ENCODE measurements at regions not wholly inside any gene's neighbourhood (a gene's known extent, or its start where the extent isn't known, plus 50 kb on each side); places are given as distances from the start of the nearest gene placed in this dataset.

GRCh38 chr20:39670988-39671387, 708.8 kb downstream of the DHX35 start:
- H3K36me3 ChIP-seq = no peaks in the 10 kb centered on the region
- H3K27ac ChIP-seq = no peak overlapping the region
- 60 to 72% methylated on average over 2 of the region's 2 CpGs for WGBS, 2 donors
- ATAC-seq (no peak), DNase-seq (no peak)
- TF ChIP-seq CTCF (IDR thresholded peaks at IDR 0.05) = no peak
- no peaks in the 10 kb centered on the region for H3K9me3 ChIP-seq
- intact Hi-C loops (cut with DNase I) = no loop called here
- H3K27me3 ChIP-seq = peaks cover 0 to 9% (median 0%) of the 10 kb centered on the region in 7 donors
- H3K4me3 ChIP-seq = no peak overlapping the region
- no peaks in the 10 kb centered on the region for H3K4me1 ChIP-seq

- DNase-seq (no peak), ATAC-seq (no peak)
- Histone ChIP-seq H3K36me3 (no peaks in the 10 kb centered on the region), H3K9me3 (no peaks in the 10 kb centered on the region), H3K4me1 (no peaks in the 10 kb centered on the region), H3K27me3 (peaks cover 0 to 20% (median 0%) of the 10 kb centered on the region in 7 donors), H3K27ac (no peak overlapping the region), H3K4me3 (no peak overlapping the region)
- intact Hi-C loops (cut with DNase I) = no loop called here
- TF ChIP-seq CTCF (IDR thresholded peaks at IDR 0.05) = no peak
- 80% methylated on average over 2 of the region's 2 CpGs for WGBS, 2 donors
These were observed 707.5 kb downstream of the DHX35 start for GRCh38 chr20:39669659-39670058.

- Histone ChIP-seq H3K36me3 (no peaks in the 10 kb centered on the region), H3K4me3 (no peak overlapping the region), H3K9me3 (no peaks in the 10 kb centered on the region), H3K4me1 (no peaks in the 10 kb centered on the region), H3K27me3 (peaks cover 0 to 31% (median 0%) of the 10 kb centered on the region in 7 donors), H3K27ac (no peak overlapping the region)
- WGBS, 2 donors = 78% methylated on average over 3 of the region's 3 CpGs
- no peak for TF ChIP-seq CTCF (IDR thresholded peaks at IDR 0.05)
- ATAC-seq (no peak), DNase-seq (no peak)
- intact Hi-C loops (cut with DNase I) = no loop called here
These were observed 705.9 kb downstream of the DHX35 start for GRCh38 chr20:39668038-39668437.

- H3K4me3 ChIP-seq = no peak overlapping the region
- no peak overlapping the region for H3K27ac ChIP-seq
- H3K4me1 ChIP-seq = no peaks in the 10 kb centered on the region
- H3K36me3 ChIP-seq = no peaks in the 10 kb centered on the region
- intact Hi-C loops (cut with DNase I) = no loop called here
- H3K9me3 ChIP-seq = peaks cover 0 to 5% (median 0%) of the 10 kb centered on the region in 11 donors
- no peak for TF ChIP-seq CTCF (IDR thresholded peaks at IDR 0.05)
- peaks cover 0 to 33% (median 0%) of the 10 kb centered on the region in 7 donors for H3K27me3 ChIP-seq
- DNase-seq (no peak), ATAC-seq (no peak)
- WGBS, 2 donors = 0% methylated on average over 1 of the region's 1 CpG
These were observed 699.7 kb downstream of the DHX35 start for GRCh38 chr20:39661833-39662232.
